ENCODE measurements at regions not wholly inside any gene's neighbourhood (a gene's known extent, or its start where the extent isn't known, plus 50 kb on each side); places are given as distances from the start of the nearest gene placed in this dataset.

DNA sequence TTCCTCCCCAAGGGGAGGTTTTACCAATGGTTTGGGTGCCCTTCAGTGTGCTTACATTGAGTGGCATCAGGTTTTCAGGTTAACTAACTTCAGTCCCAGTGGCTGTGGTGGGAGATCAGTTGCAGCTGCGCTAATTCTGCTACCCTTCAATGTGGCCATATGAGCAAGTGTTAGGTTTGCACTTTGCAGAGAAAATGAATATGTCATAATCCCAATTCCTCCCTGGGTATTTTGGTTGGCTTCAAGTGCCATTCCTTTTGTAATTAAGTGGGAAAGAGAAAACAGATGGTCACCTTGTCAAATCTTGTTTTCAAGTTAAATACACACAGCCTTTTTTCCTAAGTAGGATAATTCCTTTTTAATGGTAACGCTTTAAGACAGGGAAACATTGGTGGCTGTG lies 236.2 kb downstream of the TLE4 start:
- no peaks in the 10 kb centered on the region for H3K9me3 ChIP-seq
- H3K36me3 ChIP-seq (ENCODE audit: low read depth): no peaks in the 10 kb centered on the region
- no peak for TF ChIP-seq CTCF (IDR thresholded peaks at IDR 0.05)
- no peaks in the 10 kb centered on the region for H3K4me1 ChIP-seq (ENCODE audit: low read depth)
- no peak for DNase-seq
- H3K4me3 ChIP-seq: no peak overlapping the region
- intact Hi-C loops (cut with DNase I, micrococcal nuclease): no loop called here
- ATAC-seq: no peak

GRCh38 chr9:79806086-79806485 lies 234.3 kb downstream of the TLE4 start:
- no peak for DNase-seq
- no peaks in the 10 kb centered on the region for H3K9me3 ChIP-seq
- H3K4me3 ChIP-seq: no peak overlapping the region
- H3K4me1 ChIP-seq (ENCODE audit: low read depth): no peaks in the 10 kb centered on the region
- TF ChIP-seq CTCF (IDR thresholded peaks at IDR 0.05): no peak
- ATAC-seq: no peak
- no peaks in the 10 kb centered on the region for H3K36me3 ChIP-seq (ENCODE audit: low read depth)
- intact Hi-C loops (cut with DNase I, micrococcal nuclease): no loop called here

GRCh38 chr9:79801459-79801858 lies 229.7 kb downstream of the TLE4 start:
- TF ChIP-seq CTCF (IDR thresholded peaks at IDR 0.05): no peak
- H3K4me1 ChIP-seq (ENCODE audit: low read depth): no peaks in the 10 kb centered on the region
- no peak overlapping the region for H3K4me3 ChIP-seq
- DNase-seq (no peak), ATAC-seq (no peak)
- intact Hi-C loops (cut with DNase I, micrococcal nuclease): no loop called here
- H3K36me3 ChIP-seq (ENCODE audit: low read depth): no peaks in the 10 kb centered on the region
- H3K9me3 ChIP-seq: no peaks in the 10 kb centered on the region

DNA sequence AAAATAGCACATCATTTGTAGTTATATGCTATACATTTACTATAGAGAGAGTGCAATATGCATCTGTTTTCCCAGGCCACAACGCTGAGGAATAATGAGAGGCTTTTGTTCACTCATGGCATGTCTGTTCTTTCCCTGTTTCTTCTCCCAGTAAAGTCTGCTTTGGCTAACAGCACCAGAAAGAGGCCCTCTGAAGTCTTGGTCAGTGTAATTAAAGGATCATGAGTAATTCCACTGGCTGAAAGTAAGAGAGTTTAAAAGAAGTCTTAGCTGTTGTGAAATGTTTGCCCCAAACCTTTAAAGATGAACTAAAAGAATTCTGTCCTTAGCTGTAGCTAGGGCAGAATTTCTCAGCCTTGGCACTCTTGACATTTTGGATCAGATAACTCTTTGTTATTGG lies 228.8 kb downstream of the TLE4 start:
- no peak for TF ChIP-seq CTCF (IDR thresholded peaks at IDR 0.05)
- H3K4me3 ChIP-seq: no peak overlapping the region
- no peak for DNase-seq
- intact Hi-C loops (cut with DNase I, micrococcal nuclease): no loop called here
- H3K9me3 ChIP-seq: no peaks in the 10 kb centered on the region
- ATAC-seq: no peak
- no peaks in the 10 kb centered on the region for H3K36me3 ChIP-seq (ENCODE audit: low read depth)
- no peaks in the 10 kb centered on the region for H3K4me1 ChIP-seq (ENCODE audit: low read depth)

DNA sequence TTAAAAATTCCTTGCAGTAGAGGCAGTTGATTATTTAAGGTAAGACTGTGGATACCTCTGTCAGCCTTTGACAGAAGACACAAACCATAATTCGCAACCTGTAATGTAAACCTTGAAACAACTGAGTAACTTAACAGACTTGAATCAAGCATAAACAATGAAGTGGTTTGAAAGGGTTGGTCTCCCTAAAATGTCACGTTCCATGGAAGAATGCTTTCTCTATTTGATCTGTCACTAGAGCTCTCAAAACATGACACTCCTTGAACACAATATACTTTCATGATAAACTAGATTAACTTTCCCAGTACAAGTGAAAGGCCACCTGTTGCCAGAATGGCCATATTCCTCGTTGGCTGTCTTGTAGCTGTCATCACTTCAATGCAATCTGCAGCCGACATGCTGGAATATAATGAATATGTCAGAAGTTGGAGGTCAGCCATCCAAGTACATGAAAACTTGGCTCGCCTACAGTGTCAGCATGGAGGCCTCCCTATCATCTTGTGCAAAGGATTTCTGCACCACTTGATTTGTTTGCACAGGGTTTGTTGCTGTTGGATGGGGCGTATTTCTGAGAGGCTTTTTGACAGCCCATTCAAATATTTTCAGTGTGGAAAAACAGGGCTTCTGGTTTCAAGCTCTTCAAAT lies 228.0 kb downstream of the TLE4 start:
- DNase-seq (no peak), ATAC-seq (no peak)
- intact Hi-C loops (cut with DNase I, micrococcal nuclease): no loop called here
- H3K4me3 ChIP-seq: no peak overlapping the region
- H3K4me1 ChIP-seq (ENCODE audit: low read depth): no peaks in the 10 kb centered on the region
- H3K36me3 ChIP-seq (ENCODE audit: low read depth): no peaks in the 10 kb centered on the region
- no peaks in the 10 kb centered on the region for H3K9me3 ChIP-seq
- TF ChIP-seq CTCF (IDR thresholded peaks at IDR 0.05): no peak

- Histone ChIP-seq H3K4me3 (no peak overlapping the region), H3K9me3 (no peaks in the 10 kb centered on the region), H3K36me3 (ENCODE audit: low read depth) (no peaks in the 10 kb centered on the region), H3K4me1 (ENCODE audit: low read depth) (no peaks in the 10 kb centered on the region)
- intact Hi-C loops (cut with DNase I, micrococcal nuclease): no loop called here
- DNase-seq (no peak), ATAC-seq (no peak)
- TF ChIP-seq CTCF (IDR thresholded peaks at IDR 0.05): no peak
Observed at GRCh38 chr9:79798450-79798849, 226.7 kb downstream of the TLE4 start.
